Glomerular endothelial cell (primary cell): ENCODE measurements at regions not wholly inside any gene's neighbourhood (a gene's known extent, or its start where the extent isn't known, plus 50 kb on each side); places are given as distances from the start of the nearest gene placed in this dataset.

ENCODE experiments used
- DNase-seq: peaks from one replicate; pipeline ENCODE4 v3.0.0-alpha.2; 2011; ENCODE audit warnings: low read depth, low spot score; ENCODE audit errors: extremely low read depth

DNA sequence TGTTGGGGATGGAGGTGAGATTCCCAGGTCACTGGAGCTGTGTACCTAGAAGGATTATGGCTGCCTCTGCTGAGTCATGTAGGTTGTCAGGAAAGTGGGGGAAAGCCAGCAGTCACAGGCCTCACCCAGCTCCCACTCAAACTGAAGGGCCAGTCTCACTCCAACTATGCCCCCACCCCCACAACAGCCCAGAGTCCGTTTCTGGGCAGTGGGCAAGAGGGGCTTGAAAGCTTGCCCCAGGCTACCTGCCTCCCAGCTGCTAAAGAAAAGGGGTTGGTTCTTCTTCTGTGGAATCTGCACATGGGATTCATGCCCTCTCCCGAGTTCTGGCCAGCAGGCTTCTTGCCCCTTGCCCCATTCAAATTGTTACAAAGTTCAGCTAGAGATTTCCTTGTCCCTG, 116.0 kb upstream of the PGRMC2 start:
- no peak for DNase-seq

DNA sequence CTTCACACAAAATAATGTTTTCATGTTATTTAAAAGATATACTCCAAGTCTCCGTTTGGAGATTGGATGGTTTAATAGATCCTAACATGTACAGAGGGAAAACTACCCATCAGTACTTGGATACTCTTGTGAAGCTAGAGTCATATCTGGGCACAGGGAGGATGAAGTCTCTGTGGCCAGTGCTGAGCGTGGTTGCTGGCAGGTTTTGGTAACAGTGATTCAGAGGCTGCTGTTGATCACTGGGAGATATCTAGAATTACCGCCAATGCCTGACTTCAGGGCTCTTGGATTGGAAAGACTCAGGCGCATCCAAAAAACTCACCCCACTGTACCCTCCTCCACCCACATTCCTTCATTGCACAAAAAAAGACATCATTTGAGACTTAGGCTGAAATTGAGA, 107.2 kb upstream of the PGRMC2 start:
- no peak for DNase-seq

DNA sequence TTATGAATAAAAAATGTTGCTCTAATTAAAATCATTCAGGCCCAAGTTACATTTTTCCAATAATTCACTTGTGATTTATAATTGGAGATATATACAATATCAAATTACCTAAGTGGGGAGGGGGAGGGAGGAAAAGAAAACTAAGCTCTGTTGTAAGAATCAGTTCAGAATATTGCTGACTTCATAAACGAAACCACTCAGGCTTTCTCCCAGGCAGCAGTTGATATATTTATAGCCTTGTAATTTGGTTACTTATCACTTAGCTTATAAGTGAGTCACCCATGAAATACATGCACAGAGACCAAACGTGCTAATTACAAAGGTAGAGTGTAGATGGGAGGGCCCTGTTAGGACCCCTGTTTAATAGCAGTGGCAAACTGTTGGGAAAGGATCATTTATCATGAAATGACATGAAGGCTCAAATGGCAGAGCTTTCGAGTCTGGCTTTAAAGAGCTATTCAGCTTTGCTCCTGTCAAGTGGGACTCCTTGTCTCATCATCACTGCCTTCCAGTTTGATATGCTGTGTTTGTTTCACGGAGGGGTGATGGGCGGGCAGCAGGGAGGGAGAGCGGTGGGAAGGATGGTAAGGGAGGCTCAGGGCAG, 105.6 kb upstream of the PGRMC2 start:
- DNase-seq = no peak

DNA sequence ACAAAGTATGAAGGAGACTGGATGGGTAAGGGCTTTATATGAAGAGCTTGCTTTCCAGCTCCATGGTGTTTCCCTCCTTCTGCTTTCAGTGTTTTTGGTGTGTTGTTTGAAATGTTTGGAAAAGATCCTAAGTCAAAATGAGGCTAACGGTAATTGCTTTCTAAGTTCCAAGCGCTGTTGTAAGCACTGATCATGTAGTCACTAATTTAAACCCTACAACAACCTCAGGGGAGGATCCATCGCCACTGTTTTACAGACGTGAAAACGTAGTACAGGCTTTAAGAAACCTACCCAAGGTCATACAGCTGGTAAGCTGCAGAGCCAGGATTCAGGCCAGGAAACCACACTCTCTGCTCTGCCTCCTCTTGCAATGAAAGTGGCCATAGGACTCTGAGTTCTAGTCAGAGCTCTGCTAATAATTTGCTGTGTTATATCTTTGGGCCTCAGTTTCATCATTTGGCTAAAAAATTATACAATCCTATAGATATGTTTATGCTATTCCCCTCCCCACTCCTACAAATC, 102.9 kb upstream of the PGRMC2 start:
- DNase-seq = no peak

DNA sequence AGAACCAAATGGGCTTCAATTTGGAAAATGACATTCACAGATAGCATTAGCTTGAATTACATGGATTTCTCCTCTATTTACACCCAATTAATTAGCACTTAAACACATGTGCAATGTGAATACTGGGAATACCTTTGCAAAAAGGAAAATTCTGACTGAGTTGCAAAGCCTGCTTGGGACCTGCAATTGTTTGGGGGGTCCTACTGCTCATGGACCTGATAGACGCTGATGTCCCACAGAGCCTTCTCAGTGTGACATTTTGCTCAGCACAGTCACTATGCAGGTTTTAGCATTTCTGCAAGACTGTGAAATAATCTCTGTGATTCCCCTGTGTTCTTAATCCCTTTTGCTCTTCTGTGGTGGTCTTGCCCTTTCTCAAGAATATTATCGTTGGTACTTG, 101.2 kb upstream of the PGRMC2 start:
- no peak for DNase-seq

DNA sequence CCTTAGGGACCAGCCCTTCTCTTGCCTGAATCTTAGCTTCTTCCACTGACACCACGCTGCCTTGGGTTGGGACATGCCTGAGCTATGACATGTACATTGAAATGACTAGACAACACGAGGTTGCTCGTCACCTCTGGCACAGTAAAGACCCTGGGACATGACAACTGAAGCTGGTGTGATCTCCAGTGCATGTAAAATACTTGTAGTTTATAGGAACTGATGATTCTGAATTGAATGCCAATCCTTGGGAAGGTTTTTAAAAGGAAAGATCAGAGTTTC, 100.7 kb upstream of the PGRMC2 start:
- no peak for DNase-seq

DNA sequence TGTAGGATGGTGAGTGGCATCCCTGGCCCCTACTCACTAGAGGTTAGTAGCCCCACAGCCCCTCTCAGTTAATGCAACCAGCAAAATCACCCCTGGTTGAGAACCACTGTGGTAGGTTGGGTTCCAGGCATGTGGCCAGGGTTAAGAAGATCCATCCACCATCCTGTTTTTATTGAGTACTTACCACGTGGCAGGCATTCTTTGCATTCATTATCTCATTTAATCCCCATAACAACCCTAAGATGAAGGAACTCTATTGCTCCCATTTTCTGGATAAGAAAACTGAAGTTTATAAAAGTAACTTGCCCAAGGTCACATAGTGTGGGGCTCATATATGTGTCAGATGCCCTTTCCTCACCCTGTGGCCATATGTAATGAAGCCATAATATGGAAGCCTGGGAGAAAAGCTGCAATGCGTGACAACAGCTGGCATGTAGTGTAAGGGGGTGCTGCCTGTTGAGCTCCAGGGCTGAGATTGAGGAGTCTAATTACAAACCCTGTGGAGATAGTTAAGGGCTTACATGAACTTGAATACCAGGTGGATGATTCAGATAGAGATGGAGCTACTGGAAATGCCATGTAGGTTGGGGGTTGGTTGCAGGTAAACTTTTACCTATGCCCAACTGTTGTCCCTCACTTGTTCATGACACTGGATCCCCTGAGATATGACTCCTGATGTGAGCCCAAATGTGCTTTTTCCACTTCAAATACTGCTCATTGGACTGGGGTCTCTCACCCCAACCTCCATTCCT, 100.2 kb upstream of the PGRMC2 start:
- no peak for DNase-seq

DNA sequence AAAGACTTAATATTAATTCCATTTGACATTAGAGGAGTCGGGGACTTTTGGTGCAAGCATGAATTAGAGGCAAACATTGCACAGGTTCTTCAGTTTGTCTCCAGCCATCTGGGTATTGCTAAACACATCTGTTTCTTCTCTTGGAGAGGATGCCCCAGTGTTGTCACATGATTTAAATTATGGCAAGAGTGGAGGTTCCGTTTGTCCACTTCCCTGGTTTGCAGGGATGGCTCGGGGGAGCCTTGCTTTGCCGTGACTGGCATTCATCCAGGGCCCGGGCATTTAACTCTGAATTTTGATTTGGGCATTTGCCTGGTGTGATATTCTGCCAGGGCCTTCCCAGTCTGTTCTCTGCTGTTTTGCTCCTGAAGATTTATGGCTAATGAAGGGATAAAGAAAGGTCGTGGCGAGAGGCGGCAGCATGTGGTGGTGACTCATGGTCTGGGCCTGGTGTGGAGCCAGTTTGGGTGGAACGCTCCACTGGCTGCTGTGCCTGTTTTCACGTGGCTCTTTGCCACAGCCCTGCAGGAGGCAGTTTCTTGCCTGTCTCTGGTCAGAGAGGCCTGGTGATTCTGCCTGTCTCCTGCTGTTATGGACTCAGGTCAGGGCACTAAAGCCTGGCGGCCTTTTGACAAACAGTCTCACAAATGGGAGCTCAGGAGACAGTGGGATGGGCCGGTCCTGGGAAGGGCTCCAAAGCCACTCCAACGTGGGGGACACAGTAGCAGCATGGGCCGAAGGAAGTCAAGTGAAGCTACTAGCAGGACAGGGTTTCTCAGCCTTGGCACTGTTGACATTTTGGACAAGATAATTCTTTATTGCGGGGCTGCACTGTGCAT, 99.4 kb upstream of the PGRMC2 start:
- no peak for DNase-seq

DNA sequence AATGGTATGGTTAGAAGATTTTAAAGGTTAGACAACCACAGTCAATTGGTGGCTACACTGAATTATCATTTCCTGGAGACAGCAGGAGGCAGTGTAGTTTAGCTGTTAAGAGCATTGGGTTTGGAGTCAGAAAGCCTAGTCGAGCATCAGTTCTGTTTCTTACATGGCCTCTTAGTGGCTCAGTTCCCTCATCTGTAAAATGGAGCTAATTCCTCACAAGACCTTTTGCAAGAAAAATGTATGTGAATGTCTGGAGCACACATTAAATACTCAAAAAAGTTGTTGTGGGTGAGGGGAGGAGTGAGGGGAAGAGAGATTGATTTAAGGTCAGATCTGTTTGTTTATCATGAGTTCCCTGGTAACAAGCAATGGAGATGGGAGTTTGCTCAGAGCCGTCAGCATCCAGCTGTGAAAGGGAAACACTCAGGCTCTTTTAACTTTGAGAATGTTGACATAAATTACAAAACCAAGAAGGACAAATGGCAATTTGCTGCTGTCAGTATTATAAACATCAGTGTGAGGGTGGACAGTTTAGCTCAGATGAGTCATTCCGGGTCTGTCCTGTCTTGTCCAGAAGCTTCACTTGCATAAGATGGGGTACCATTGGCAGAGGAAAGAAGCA, 98.2 kb upstream of the PGRMC2 start:
- no peak for DNase-seq

DNA sequence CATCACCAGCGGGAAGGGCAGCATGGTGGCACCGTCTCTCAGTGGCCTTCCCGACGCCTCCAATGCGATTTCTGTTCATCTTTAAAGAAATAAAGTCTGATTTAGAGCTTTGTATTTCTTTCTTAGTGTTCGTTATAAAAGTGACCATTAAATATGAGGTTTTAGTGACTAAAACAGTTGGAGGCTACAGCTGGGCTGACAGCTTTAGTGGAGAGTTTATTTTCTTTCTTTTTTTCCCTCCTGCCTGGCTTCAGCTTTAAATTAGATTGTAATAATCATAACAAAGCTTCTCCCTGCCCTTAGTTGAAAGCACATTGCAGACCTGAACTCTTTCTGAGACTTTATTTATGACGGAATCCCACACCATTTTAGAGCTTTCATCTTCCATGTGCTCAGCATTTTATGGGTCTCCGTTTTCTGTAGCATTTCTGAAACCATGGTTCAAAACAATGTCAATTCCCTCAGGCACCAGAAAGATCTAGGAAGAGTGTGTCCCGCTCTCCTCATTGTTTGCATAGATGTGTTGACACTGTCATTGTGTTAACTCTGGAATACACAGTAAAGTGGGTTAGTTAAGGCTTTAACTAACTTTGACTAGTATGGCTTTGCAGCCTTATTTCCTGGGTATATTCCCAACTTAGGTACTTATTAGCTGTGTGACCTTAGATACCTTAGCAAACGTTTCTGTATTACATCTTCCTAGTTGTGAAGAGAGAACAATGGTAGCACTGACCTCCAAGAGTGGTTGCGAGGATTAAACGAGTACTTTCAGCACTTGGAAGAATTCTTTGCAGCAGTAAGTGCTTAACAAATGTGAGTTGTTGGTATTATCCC, 97.4 kb upstream of the PGRMC2 start:
- DNase-seq = no peak

DNA sequence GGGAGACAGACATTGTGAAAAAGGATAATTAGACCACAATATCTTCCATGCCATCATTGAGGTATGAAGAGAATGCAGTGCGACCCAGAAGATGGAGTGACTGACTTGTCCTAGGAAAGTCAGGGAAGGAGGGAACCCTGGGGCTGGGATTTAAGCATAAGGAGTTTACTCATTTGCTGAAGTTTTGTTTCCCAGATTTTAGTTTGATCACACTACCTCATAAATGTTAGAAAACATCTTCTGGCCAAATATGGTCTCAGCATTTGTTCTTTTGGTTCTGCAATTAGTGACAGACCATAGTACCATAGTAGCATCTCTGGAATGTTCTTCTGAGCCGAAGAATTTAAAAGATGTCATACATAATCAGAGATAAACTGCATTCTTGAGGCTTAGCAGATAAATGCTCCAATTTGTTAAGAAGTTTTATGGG, 96.5 kb upstream of the PGRMC2 start:
- DNase-seq = no peak

DNA sequence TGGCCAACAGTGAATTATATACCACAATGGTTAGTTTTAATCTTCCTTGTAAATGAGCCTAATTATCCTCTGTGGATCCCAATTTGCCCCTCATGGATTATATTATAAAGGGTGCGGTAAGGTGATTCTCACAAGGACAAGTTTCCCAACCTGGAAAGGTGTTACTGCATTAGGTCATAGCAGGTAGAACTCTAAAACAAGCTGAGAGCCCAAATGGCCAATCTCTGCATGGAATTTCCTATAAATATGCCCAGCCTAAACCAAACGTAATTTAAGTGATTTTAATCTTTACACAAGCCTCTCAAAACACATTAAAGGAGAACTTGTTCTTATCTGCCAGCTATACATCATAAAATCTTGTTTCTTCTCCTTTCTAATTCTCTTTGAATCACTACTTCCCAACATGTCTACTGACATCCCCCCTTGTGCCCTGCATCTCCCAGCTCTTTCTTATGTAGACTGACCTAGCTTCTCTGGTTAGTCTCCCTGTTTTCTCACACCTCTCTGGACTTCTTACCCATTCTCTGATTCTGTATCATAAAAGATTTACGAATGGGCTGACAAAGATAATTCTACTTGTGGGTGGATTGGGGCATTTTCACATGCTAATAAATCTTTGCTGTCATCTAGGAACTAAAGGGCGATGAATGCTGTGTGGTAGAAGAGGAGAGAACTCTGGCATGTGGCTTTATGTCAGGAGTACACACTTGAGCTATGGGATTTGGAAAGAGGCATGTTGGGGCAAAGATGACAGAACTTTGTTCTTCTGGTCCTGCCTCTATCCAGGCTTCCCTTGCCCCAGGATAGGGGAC, 94.3 kb upstream of the PGRMC2 start:
- DNase-seq = no peak

DNA sequence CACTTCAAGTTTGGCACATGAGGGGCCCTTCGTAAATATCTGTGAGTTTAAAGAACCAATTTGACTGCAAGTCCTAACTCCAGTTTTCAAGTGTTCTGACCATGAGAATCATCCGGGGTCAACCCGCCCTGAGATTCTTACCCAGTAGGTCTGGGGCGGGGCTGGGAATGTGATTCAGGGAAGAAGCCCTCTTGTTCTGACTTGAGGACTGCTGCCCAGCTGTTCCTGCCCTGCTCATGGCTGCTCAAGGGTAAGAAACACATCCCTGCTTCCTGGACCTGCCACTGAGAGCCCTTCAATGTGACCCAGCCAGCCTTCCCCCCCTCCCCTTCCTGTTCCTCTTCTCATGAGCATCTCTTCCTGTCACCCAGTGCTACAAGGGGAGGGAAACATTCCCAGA, 92.7 kb upstream of the PGRMC2 start:
- no peak for DNase-seq

DNA sequence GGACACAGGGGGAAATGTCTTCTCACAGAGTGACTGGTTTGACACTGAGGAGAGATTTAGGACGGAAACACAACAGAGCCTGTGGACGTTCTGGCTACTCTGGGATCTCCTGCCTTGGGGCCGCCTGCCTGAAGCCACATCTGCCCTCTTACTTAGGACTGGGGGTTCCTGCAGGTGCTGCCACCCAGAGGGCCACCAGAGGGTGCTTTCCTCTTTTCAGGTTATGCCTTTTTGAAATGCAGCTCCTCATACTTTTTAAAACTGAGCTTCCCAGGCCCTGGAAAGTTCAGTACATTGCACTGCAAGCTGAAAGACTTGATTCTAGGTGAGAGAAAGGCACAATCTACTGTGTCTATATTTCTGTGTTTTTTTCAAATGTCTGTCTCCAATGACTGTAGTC, 92.2 kb upstream of the PGRMC2 start:
- DNase-seq = no peak

DNA sequence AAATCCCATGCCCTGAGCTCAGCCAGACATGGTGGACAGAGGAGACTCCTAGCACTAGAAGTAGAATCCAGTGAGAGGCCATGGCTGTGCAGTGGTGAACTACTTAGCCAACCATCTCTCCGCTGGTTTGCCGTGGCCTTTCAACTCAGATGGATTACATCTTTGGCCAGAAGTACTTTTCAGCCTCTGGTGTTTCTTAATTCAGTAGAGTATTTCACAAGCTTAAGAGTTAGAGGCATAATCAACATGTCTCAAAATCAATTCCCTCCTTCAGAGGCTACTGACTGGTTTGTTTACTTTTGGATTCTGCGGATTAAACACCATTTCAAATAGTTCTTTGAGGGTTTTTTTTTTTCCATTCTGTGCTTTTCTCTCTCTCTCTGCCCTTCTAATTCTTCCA, 91.1 kb upstream of the PGRMC2 start:
- DNase-seq = no peak

DNA sequence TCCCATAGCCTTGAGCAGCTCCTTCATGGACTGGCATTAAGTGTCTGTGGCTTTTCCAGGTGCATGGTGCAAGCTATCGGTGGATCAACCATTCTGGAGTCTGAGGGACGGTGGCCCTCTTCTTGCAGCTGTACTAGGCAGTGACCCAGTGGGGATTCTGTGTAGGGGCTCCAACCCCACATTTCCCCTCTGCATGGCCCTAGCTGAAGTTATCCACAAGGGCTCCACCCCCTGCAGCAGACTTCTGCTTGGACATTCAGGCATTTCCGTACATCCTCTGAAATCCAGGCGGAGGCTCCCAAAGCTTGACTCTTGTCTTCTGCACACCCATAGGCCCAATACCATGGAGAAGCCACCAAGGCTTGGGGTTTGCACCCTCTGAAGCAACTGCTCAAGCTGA, 89.3 kb upstream of the PGRMC2 start:
- no peak for DNase-seq

DNA sequence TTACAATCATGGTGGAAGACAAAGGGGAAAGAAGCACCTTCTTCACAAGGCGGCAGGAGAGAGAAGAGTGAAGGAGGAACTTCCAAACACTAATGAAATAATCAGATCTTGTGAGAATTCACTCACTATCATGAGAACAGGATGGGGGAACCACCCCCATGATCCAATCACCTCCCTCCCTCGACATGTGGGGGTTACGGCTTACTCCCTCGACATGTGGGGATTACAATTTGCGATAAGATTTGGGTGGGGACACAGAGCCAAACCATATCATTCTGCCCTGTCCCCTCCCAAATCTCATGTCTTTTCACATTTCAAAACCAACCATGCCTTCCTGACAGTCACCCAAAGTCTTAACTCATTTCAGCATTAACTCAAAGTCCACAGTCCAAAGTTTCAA, 88.7 kb upstream of the PGRMC2 start:
- DNase-seq = no peak

DNA sequence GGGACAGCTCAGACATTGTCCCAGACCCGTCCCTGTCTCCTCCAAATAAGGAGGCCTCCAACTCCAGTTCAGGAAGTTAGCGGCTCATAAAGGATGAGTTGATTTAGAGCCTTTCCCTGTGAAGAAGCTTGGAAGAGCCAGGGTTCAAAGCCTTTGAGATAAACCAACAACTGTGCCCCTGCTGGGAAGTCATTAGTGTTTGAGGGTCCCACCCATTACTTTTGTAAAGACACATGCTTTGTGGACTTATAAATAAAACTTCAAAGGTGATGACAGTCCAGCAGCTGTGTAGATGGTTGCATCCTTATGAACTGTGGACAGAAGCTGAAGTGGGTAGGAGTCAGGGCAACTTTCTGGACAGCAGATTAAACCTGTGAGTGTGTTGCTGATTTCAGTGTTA, 86.0 kb upstream of the PGRMC2 start:
- DNase-seq = no peak

DNA sequence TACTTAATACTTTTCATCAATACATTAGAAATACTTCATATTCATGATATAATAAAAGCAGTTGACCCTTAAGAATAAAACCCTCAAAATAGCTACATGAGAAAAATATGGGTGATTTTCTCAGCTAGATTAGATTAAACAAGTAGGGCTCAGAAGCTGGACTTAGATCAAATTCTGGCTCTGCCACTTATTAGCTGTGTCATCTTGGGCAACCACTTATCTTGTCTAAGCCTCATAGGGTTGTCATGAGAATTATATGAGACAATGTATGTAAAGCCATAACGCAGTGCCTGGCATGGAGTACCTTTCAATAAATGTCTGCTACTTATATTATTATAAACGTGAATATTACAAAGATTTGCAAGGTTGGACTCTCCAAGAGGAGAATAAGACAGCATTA, 84.3 kb upstream of the PGRMC2 start:
- DNase-seq = no peak
